IPS DF 6.9 (cell line): ENCODE measurements at regions not wholly inside any gene's neighbourhood (a gene's known extent, or its start where the extent isn't known, plus 50 kb on each side); places are given as distances from the start of the nearest gene placed in this dataset.

Experiments
- DNase-seq: peaks from one replicate; pipeline ENCODE4 v3.0.0-alpha.2; 2013; ENCODE audit warnings: low read depth, low spot score
- H3K27ac ChIP-seq: one replicate; pipeline ENCODE4 v1.5.1; 2013; ENCODE audit warnings: low read length, control low read depth
- H3K27me3 ChIP-seq: 2 replicates; pipeline ENCODE4 v1.6.1; 2013; ENCODE audit warnings: mild to moderate bottlenecking, low read length; ENCODE audit not compliant: control insufficient read depth, insufficient read depth
- H3K36me3 ChIP-seq: 2 replicates; pipeline ENCODE4 v1.6.1; 2013; ENCODE audit warnings: low read length; ENCODE audit not compliant: control insufficient read depth, insufficient read depth
- H3K4me1 ChIP-seq: 2 replicates; pipeline ENCODE4 v1.6.1; 2013; ENCODE audit warnings: low read length; ENCODE audit not compliant: control insufficient read depth, insufficient read depth
- H3K4me3 ChIP-seq: 2 replicates; pipeline ENCODE4 v1.5.1; 2013; ENCODE audit warnings: mild to moderate bottlenecking, low read length
- H3K9me3 ChIP-seq: 2 replicates; pipeline ENCODE4 v1.6.1; 2013; ENCODE audit warnings: low read length, inconsistent platforms; ENCODE audit not compliant: control insufficient read depth, insufficient read depth
- WGBS: extraction: QIAGEN DNeasy Blood & Tissue Kit; methylation state at CpG from one replicate; pipeline ENCODE4 v1.1.7; 2013; ENCODE audit warnings: mixed read lengths, missing lambda C conversion rate; ENCODE audit not compliant: insufficient read length, insufficient coverage; 5-methylcytosine and 5-hydroxymethylcytosine counted together

DNA sequence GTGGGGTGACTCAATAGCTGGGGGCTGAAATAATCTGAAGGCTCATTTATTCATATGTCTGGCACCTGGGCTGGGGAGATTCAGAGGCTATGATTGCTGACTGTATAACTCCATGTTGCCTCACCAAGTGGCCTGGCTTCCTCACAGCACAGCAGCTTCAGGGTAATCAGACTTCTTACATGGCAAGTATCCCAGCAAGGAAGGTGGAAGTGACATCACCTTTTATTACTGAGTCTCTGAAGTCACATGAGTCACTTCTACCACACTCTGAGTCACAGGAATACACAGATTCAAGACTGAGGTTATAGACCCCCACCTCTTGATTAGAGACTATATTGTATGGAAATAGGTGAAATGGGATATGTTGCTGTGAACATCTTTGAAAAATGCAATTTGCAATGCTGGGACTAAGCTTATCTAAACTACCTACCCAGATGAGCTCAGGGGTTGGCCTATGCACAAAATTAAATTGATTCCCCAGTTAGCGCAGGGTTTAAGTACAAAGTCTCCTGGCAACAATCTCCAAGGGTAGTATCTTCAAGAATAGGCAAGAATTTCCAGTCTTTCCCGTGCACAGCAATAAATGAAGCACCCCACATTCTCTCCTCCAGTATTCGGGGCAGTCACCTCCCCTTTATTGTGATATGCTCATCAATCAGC, 553.1 kb downstream of the LRRC70 start:
- Histone ChIP-seq H3K27me3 (no peaks in the 10 kb centered on the region), H3K27ac (no peak overlapping the region), H3K36me3 (no peaks in the 10 kb centered on the region), H3K9me3 (no peaks in the 10 kb centered on the region), H3K4me1 (no peaks in the 10 kb centered on the region), H3K4me3 (no peak overlapping the region)
- DNase-seq: no peak
- WGBS: no CpG with 5 or more reads among the region's 3 CpGs

DNA sequence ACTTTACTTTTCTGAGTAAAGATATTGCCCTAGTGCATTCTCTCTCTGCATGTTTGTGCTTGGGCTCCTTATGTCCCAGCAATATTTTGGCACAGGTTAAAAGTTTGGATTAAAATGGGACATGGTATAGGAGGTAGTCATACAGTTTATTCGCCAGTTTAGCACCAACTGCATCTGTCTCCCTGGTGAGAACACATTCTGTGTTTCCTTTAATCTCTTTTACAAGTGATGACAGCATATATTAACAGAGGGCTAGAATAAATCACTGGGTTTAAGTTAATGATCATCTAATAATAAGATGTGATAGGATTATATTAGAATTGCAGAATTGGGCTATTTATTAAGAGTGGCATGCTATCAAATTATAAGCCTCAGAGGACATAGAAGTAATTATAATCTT, 550.1 kb downstream of the LRRC70 start:
- H3K9me3 ChIP-seq: no peaks in the 10 kb centered on the region
- H3K27me3 ChIP-seq: no peaks in the 10 kb centered on the region
- no peak overlapping the region for H3K27ac ChIP-seq
- DNase-seq: no peak
- no peaks in the 10 kb centered on the region; the same call in 1 of the 2 replicates for H3K4me1 ChIP-seq
- H3K36me3 ChIP-seq: no peaks in the 10 kb centered on the region
- no CpG with 5 or more reads among the region's 1 CpG for WGBS
- no peak overlapping the region for H3K4me3 ChIP-seq

DNA sequence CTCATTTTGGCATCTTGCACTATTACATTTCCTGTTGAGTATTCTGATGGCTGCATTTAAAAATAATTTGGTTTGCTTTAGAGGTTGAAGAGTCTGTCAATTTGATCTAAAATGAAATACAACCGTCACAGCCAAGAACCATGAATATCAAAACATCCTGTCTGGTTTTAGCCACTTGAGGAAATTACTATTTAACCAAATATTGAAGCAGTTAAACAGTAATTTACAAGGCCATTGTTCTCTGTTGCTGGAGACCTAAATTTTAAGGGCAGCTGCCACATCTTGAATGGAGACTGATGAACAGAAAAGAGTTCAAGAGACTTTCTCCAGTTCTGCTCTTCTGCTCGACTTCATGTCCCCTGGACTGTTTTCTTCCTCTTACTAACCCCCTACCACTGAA, 549.4 kb downstream of the LRRC70 start:
- no peaks in the 10 kb centered on the region for H3K27me3 ChIP-seq
- H3K4me1 ChIP-seq: no peaks in the 10 kb centered on the region; the same call in 1 of the 2 replicates
- H3K9me3 ChIP-seq: no peaks in the 10 kb centered on the region
- H3K36me3 ChIP-seq: no peaks in the 10 kb centered on the region
- H3K27ac ChIP-seq: no peak overlapping the region
- no peak for DNase-seq
- H3K4me3 ChIP-seq: no peak overlapping the region
- no CpG with 5 or more reads among the region's 2 CpGs for WGBS

DNA sequence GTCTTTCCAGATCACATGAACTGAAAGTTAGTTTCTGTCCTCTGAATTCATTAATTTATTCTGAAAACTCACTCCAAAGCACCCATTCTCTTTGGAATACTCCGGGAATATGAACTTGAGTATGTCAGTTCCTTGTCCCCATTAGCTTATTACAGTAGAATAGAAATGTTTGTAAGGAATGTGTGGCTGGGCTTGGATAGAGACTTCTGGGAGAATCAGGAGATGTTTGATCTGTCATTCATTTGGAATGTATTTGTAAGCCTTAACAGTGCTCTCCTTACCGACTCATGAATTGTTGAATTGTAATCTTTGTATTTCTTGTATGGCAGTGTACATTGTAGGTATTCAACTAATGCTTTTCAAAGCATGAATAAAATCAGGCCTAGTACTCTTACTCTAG, 548.4 kb downstream of the LRRC70 start:
- H3K4me3 ChIP-seq: no peak overlapping the region
- no peaks in the 10 kb centered on the region for H3K9me3 ChIP-seq
- H3K27me3 ChIP-seq: no peaks in the 10 kb centered on the region
- no peaks in the 10 kb centered on the region for H3K36me3 ChIP-seq
- DNase-seq: no peak
- no peaks in the 10 kb centered on the region; the same call in 1 of the 2 replicates for H3K4me1 ChIP-seq
- H3K27ac ChIP-seq: no peak overlapping the region
- no CpG with 5 or more reads among the region's 2 CpGs for WGBS

DNA sequence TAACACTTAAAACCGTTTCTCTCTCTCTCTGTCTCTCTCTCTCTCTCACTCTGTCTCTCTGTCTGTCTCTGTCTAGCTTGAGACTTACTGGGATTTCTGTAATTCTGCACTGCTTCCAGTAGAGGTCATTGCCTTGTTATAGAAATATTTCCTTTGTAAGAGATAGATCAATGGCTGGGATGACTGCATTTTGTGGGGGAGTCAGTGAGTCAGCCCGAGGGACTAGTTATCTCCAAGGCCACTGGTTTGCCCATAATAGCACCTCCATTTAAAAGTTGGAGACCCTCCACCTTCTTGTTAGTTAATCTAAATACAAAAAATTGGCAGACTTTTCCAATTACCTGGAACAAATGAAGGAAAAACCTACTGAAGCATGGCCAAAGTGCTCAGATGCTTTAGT, 547.2 kb downstream of the LRRC70 start:
- no peak for DNase-seq

DNA sequence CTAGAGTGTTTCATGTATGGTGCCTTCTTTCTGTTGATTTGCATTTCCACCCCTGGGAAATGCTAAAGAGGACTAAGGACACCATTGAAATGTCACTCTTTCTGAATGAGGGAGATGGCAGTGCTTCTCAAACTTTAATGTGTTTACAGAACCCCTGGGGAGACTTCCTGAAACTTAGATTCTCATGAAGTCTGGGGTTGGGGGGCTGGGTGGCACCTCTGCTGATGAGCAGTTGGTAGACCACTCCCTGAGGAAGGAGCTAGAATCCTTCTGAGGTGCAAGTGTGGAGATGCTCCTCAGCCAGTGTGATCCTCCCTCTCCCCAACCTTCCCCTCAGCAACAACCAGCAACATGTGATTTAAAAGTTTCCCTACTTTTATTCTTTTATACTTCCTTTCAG, 546.8 kb downstream of the LRRC70 start:
- no peaks in the 10 kb centered on the region for H3K36me3 ChIP-seq
- no peaks in the 10 kb centered on the region for H3K9me3 ChIP-seq
- no peaks in the 10 kb centered on the region for H3K27me3 ChIP-seq
- no peak overlapping the region for H3K4me3 ChIP-seq
- no peak for DNase-seq
- H3K4me1 ChIP-seq: no peaks in the 10 kb centered on the region; the same call in 1 of the 2 replicates
- no peak overlapping the region for H3K27ac ChIP-seq

More for the DNA sequence above, 547.2 kb downstream of the LRRC70 start:
- Histone ChIP-seq H3K4me3 (no peak overlapping the region), H3K9me3 (no peaks in the 10 kb centered on the region), H3K4me1 (no peaks in the 10 kb centered on the region; the same call in 1 of the 2 replicates), H3K27ac (no peak overlapping the region), H3K36me3 (no peaks in the 10 kb centered on the region), H3K27me3 (no peaks in the 10 kb centered on the region)
- WGBS: no CpG with 5 or more reads among the region's 2 CpGs

DNA sequence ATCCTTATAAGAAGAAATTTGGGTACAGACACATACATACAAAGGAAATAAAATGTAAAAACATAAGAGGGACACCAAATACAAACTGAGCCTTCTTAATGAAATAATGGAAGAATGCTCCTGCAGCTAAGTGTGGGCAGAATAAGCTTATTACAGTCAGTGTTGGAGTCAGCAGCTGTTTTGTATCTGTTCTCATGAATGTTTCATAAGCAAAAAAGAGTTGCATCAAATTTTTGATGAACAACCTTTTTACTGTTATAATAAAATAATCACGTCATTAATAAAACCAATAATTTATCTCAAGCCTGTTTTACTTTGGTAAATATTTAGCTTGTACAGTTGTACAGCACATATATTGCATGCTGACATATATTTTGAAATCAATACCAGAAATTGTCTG, 545.6 kb downstream of the LRRC70 start:
- H3K4me1 ChIP-seq: no peaks in the 10 kb centered on the region; the same call in 1 of the 2 replicates
- no peak overlapping the region for H3K4me3 ChIP-seq
- no CpG with 5 or more reads among the region's 1 CpG for WGBS
- H3K27me3 ChIP-seq: no peaks in the 10 kb centered on the region
- DNase-seq: no peak
- no peaks in the 10 kb centered on the region for H3K9me3 ChIP-seq
- no peak overlapping the region for H3K27ac ChIP-seq
- H3K36me3 ChIP-seq: no peaks in the 10 kb centered on the region

DNA sequence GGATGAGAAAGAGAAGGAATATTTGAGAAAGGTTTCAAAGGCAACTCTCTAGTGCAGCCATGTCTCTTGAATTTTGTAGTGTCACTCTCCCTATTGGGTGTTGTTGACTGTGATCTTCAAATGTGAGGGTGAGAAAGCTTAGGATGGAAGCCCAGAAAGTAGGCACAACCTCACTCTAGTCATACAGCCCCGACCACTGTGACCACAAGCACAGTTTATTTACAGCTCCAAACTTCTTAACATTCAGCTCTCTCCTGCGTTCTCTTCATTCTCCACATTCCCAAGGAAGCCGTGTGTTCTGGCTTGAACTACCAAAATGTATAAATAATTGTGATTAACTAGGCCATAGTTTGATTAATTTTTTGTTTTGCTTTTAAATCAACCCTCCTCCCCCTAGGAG, 542.9 kb downstream of the LRRC70 start:
- WGBS: no CpG with 5 or more reads among the region's 3 CpGs
- Histone ChIP-seq H3K27me3 (no peaks in the 10 kb centered on the region), H3K4me1 (no peaks in the 10 kb centered on the region; the same call in 1 of the 2 replicates), H3K9me3 (no peaks in the 10 kb centered on the region), H3K36me3 (no peaks in the 10 kb centered on the region), H3K4me3 (no peak overlapping the region), H3K27ac (no peak overlapping the region)
- DNase-seq: no peak

DNA sequence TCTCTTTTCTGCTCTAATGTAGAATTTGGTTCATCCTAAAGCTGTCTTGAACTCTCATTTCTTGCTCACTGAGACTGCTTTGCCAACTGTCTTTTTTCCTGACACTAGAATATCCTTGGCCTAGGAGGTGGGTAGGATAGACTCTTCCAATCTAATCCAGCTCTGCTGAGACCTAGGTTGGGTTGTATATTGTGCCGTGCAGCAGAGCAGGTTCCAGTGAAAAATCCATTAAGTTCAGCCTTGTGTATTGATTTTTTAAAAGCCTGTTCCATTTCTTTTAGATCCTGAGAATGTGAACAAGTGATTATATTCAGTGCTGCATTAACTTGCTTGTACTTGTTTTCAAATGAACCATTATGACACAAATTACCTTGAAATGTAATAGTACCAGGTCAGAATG, 539.6 kb downstream of the LRRC70 start:
- no peaks in the 10 kb centered on the region for H3K4me1 ChIP-seq
- H3K9me3 ChIP-seq: no peaks in the 10 kb centered on the region
- H3K36me3 ChIP-seq: no peaks in the 10 kb centered on the region
- H3K4me3 ChIP-seq: no peak overlapping the region
- no peak overlapping the region for H3K27ac ChIP-seq
- no peak for DNase-seq
- no CpG with 5 or more reads among the region's 1 CpG for WGBS
- H3K27me3 ChIP-seq: no peaks in the 10 kb centered on the region

DNA sequence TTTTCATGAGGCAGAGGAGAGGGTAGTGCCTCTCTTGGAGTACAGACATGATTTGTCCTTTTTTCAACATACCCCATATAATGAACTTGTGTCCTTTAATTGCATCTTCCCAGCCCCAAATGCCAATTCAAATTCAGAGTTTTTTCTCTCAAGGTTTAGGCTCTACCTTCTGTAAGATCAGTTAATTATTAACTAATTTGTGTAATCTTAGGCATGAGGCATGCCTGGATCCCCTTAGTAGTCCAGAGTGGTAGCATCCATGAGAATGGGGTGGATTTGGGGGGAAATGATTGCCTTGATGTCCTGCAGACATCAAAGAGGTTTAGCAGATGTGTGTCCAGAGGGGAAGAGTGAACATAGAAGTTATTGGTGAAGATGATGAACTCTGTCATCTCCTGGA, 533.3 kb downstream of the LRRC70 start:
- Histone ChIP-seq H3K9me3 (no peaks in the 10 kb centered on the region), H3K27me3 (no peaks in the 10 kb centered on the region), H3K36me3 (no peaks in the 10 kb centered on the region), H3K4me3 (no peak overlapping the region), H3K27ac (no peak overlapping the region), H3K4me1 (no peaks in the 10 kb centered on the region)
- no peak for DNase-seq

DNA sequence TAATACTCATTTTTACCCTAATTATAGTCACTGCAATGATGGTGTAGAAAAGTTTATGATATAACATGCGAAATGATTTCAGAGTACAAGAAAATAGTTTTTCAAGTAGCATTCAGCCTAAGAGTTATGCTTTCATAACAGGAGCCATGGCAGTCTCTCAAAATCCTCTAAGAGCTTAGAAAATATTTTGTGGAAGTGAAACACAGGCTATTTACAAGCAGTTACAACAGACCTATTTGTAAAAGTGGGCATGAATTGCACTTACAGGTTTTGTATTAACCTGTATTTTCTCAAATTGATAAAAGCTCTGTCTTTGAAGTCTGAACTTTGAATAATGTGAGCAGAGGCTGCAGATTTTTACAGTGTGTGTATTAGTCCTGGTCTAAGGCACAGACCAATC, 523.3 kb downstream of the LRRC70 start:
- DNase-seq: no peak
- WGBS: no CpG with 5 or more reads among the region's 1 CpG

More for the DNA sequence above, 523.3 kb downstream of the LRRC70 start:
- Histone ChIP-seq H3K27me3 (no peaks in the 10 kb centered on the region), H3K4me1 (no peaks in the 10 kb centered on the region), H3K36me3 (no peaks in the 10 kb centered on the region), H3K27ac (no peak overlapping the region), H3K4me3 (no peak overlapping the region), H3K9me3 (no peaks in the 10 kb centered on the region)
